Tibial nerve (tissue), 4 donors: ENCODE measurements at regions not wholly inside any gene's neighbourhood (a gene's known extent, or its start where the extent isn't known, plus 50 kb on each side); places are given as distances from the start of the nearest gene placed in this dataset.

Source experiments
- DNase-seq, 2 donors: peaks; one replicate each; pipeline ENCODE4 v3.0.0-alpha.2; 2019; ENCODE audit warnings: low spot score in 2 of 2
- H3K27ac ChIP-seq, 4 donors: fragments of 200-600 bp; sonication (generic) in 3 of 4; one replicate each; pipeline ENCODE4 v1.5.1; 2017 to 2019; ENCODE audit warnings: mild to moderate bottlenecking in 1 of 4
- H3K27me3 ChIP-seq, 2 donors: fragments of 200-600 bp; sonication (generic) in 1 of 2; one replicate each; pipeline versions ENCODE4 v1.5.1 to v1.6.0; 2017 to 2019
- H3K36me3 ChIP-seq, 3 donors: fragments of 200-600 bp; sonication (generic); one replicate each; pipeline ENCODE4 v1.5.1; 2018 to 2019
- H3K4me1 ChIP-seq, 4 donors: fragments of 200-600 bp; sonication (generic) in 3 of 4; one replicate each; pipeline ENCODE4 v1.5.1; 2017 to 2019
- H3K4me3 ChIP-seq, 4 donors: fragments of 200-600 bp; sonication (generic) in 3 of 4; one replicate each; pipeline ENCODE4 v1.5.1; 2017 to 2019; ENCODE audit warnings: mild to moderate bottlenecking in 1 of 4, moderate library complexity in 1 of 4
- H3K9me3 ChIP-seq, 4 donors: fragments of 200-600 bp; sonication (generic) in 3 of 4; one replicate each; pipeline ENCODE4 v1.5.1; 2017 to 2019
- CTCF ChIP-seq, 5 experiments: fragments of 200-600 bp in 3 of 5; fragments of 450-650 bp in 2 of 5; sonication (generic) in 3 of 5; IDR thresholded peaks; one replicate each; pipeline ENCODE4 v1.5.1; 2016 to 2019; ENCODE audit warnings: antibody characterized with exemption in 5 of 5, mild to moderate bottlenecking in 3 of 5, moderate library complexity in 2 of 5
- EP300 ChIP-seq, 2 donors: sonication (generic); formaldehyde crosslinking; IDR thresholded peaks; one replicate each; pipeline ENCODE4 v1.6.1; 2017; ENCODE audit warnings: antibody characterized with exemption in 2 of 2, mild to moderate bottlenecking in 1 of 2
- POLR2A ChIP-seq, 2 donors: fragments of 450-650 bp; IDR thresholded peaks; one replicate each; pipeline ENCODE4 v1.6.1; 2017; ENCODE audit warnings: antibody characterized with exemption in 2 of 2, mild to moderate bottlenecking in 2 of 2, moderate library complexity in 2 of 2
- whole genome bisulfite sequencing, 2 donors: methylation state at CpG; one replicate each; pipeline ENCODE4 v1.1.5; 2018; 5-methylcytosine and 5-hydroxymethylcytosine counted together

GRCh38 chr5:54722846-54723433 is 205.4 kb downstream of the SNX18 start:
- no peaks in the 10 kb centered on the region for H3K36me3 ChIP-seq
- no peaks in the 10 kb centered on the region for H3K27me3 ChIP-seq
- no peak for TF ChIP-seq CTCF (IDR thresholded peaks at IDR 0.05)
- no peak for TF ChIP-seq EP300 (IDR thresholded peaks at IDR 0.05)
- no peak for TF ChIP-seq POLR2A (IDR thresholded peaks at IDR 0.05)
- no peak overlapping the region for H3K27ac ChIP-seq
- H3K4me3 ChIP-seq, result no peak overlapping the region
- H3K4me1 ChIP-seq, result peaks cover 0 to 20% (median 3%) of the 10 kb centered on the region in 4 donors
- no peaks in the 10 kb centered on the region for H3K9me3 ChIP-seq
- WGBS, 2 donors, result 50% methylated on average over 6 of the region's 6 CpGs
- DNase-seq, result no peak

GRCh38 chr5:54721951-54722654 is 204.5 kb downstream of the SNX18 start:
- Histone ChIP-seq H3K9me3 (no peaks in the 10 kb centered on the region), H3K27me3 (no peaks in the 10 kb centered on the region), H3K4me3 (no peak overlapping the region), H3K4me1 (peaks cover 0 to 20% (median 3%) of the 10 kb centered on the region in 4 donors), H3K27ac (no peak overlapping the region), H3K36me3 (no peaks in the 10 kb centered on the region)
- TF ChIP-seq CTCF (IDR thresholded peaks at IDR 0.05), result no peak
- TF ChIP-seq EP300 (IDR thresholded peaks at IDR 0.05), result no peak
- TF ChIP-seq POLR2A (IDR thresholded peaks at IDR 0.05), result no peak
- DNase-seq, result no peak
- 57 to 64% methylated on average over 5 of the region's 5 CpGs for WGBS, 2 donors

- H3K36me3 ChIP-seq, result no peaks in the 10 kb centered on the region
- no peak for TF ChIP-seq CTCF (IDR thresholded peaks at IDR 0.05)
- TF ChIP-seq POLR2A (IDR thresholded peaks at IDR 0.05), result no peak
- TF ChIP-seq EP300 (IDR thresholded peaks at IDR 0.05), result no peak
- no peaks in the 10 kb centered on the region for H3K9me3 ChIP-seq
- H3K4me1 ChIP-seq, result peaks cover 0 to 20% (median 3%) of the 10 kb centered on the region in 4 donors
- DNase-seq, result no peak
- H3K27ac ChIP-seq, result no peak overlapping the region
- no peaks in the 10 kb centered on the region for H3K27me3 ChIP-seq
- no peak overlapping the region for H3K4me3 ChIP-seq
- WGBS, 2 donors, result 62 to 72% methylated on average over 1 of the region's 1 CpG
Observed at GRCh38 chr5:54721116-54721515, 203.6 kb downstream of the SNX18 start.

GRCh38 chr5:54720341-54720740 is 202.8 kb downstream of the SNX18 start:
- Histone ChIP-seq H3K36me3 (no peaks in the 10 kb centered on the region), H3K9me3 (no peaks in the 10 kb centered on the region), H3K4me1 (peaks cover 0 to 20% (median 3%) of the 10 kb centered on the region in 4 donors), H3K4me3 (no peak overlapping the region), H3K27me3 (no peaks in the 10 kb centered on the region), H3K27ac (no peak overlapping the region)
- no peak for DNase-seq
- TF ChIP-seq EP300 (IDR thresholded peaks at IDR 0.05) (no peak), POLR2A (IDR thresholded peaks at IDR 0.05) (no peak), CTCF (IDR thresholded peaks at IDR 0.05) (no peak)
- WGBS, 2 donors, result 64 to 82% methylated on average over 3 of the region's 3 CpGs
